Neuronal stem cell (in vitro differentiated cells): ENCODE measurements at regions not wholly inside any gene's neighbourhood (a gene's known extent, or its start where the extent isn't known, plus 50 kb on each side); places are given as distances from the start of the nearest gene placed in this dataset.

Source experiments
- DNase-seq: peaks from one replicate; pipeline ENCODE4 v3.0.0-alpha.2; 2013; ENCODE audit warnings: low spot score
- H2AFZ ChIP-seq: one replicate; pipeline ENCODE4 v1.6.1; 2013; ENCODE audit warnings: mild to moderate bottlenecking, low read length, inconsistent platforms
- H2AK5ac ChIP-seq: 2 replicates; pipeline ENCODE4 v1.6.1; 2013; ENCODE audit warnings: low read depth, mild to moderate bottlenecking, inconsistent platforms, low read length, moderate library complexity, mixed read lengths
- H2BK120ac ChIP-seq: 2 replicates; pipeline ENCODE4 v1.6.1; 2013; ENCODE audit warnings: low read depth, mild to moderate bottlenecking, inconsistent platforms, low read length, moderate library complexity, mixed read lengths
- H2BK12ac ChIP-seq: one replicate; pipeline ENCODE4 v1.6.1; 2013; ENCODE audit warnings: low read length, inconsistent platforms
- H2BK15ac ChIP-seq: 2 replicates; pipeline ENCODE4 v1.6.1; 2013; ENCODE audit warnings: mild to moderate bottlenecking, low read length, inconsistent platforms, mixed read lengths
- H2BK5ac ChIP-seq: one replicate; pipeline ENCODE4 v1.6.1; 2013; ENCODE audit warnings: inconsistent platforms, mild to moderate bottlenecking, low read length, moderate library complexity
- H3K14ac ChIP-seq: one replicate; pipeline ENCODE4 v1.6.1; 2013; ENCODE audit warnings: low read length, inconsistent platforms
- H3K18ac ChIP-seq: 2 replicates; pipeline ENCODE4 v1.6.1; 2013; ENCODE audit warnings: low read length, inconsistent platforms
- H3K23ac ChIP-seq: 2 replicates; pipeline ENCODE4 v1.6.1; 2013; ENCODE audit warnings: low read depth, mild to moderate bottlenecking, mixed read lengths, low read length, inconsistent platforms; ENCODE audit not compliant: poor library complexity
- H3K27ac ChIP-seq: replicated peaks from 3 replicates; pipeline ENCODE4 v1.5.1; 2013; ENCODE audit warnings: low read length, inconsistent platforms
- H3K27me3 ChIP-seq, 3 experiments: 2 replicates each; pipeline ENCODE4 v1.6.1; 2013; ENCODE audit warnings: low read length in 3 of 3, mild to moderate bottlenecking in 2 of 3, inconsistent platforms in 1 of 3, low read depth in 1 of 3, mixed read lengths in 1 of 3, moderate library complexity in 1 of 3; ENCODE audit not compliant: control insufficient read depth in 3 of 3, insufficient read depth in 3 of 3
- H3K36me3 ChIP-seq, 2 donors: replicated peaks in 1 of 2; 2 replicates each; pipeline ENCODE4 v1.6.1; 2013; ENCODE audit warnings: low read length in 2 of 2; ENCODE audit not compliant: control insufficient read depth in 2 of 2, insufficient read depth in 2 of 2
- H3K4ac ChIP-seq: 2 replicates; pipeline ENCODE4 v1.6.1; 2013; ENCODE audit warnings: inconsistent platforms, mild to moderate bottlenecking, low read length, moderate library complexity
- H3K4me1 ChIP-seq, 2 donors: 1 replicate in 1 of 2; 2 replicates in 1 of 2; pipeline ENCODE4 v1.6.1; 2013; ENCODE audit warnings: low read length in 2 of 2, low read depth in 1 of 2; ENCODE audit not compliant: control insufficient read depth in 2 of 2, insufficient read depth in 1 of 2
- H3K4me2 ChIP-seq: one replicate; pipeline ENCODE4 v1.6.1; 2013; ENCODE audit warnings: mild to moderate bottlenecking, low read length, inconsistent platforms; ENCODE audit not compliant: insufficient read depth, poor library complexity, severe bottlenecking
- H3K4me3 ChIP-seq, 2 donors: 2 replicates each; pipeline ENCODE4 v1.5.1; 2013; ENCODE audit warnings: low read length in 2 of 2, mild to moderate bottlenecking in 2 of 2, inconsistent platforms in 1 of 2, moderate library complexity in 1 of 2
- H3K79me1 ChIP-seq: one replicate; pipeline ENCODE4 v1.6.1; 2013; ENCODE audit warnings: low read depth, mild to moderate bottlenecking, inconsistent platforms, low read length, moderate library complexity
- H3K9ac ChIP-seq: one replicate; pipeline ENCODE4 v1.6.1; 2013; ENCODE audit warnings: mild to moderate bottlenecking, low read depth, low read length, inconsistent platforms; ENCODE audit not compliant: poor library complexity
- H3K9me3 ChIP-seq, 2 donors: replicated peaks in 1 of 2; 2 replicates each; pipeline versions ENCODE3 to v1.6.1; 2013; ENCODE audit warnings: low read length in 2 of 2, mild to moderate bottlenecking in 2 of 2, inconsistent platforms in 1 of 2, low read depth in 1 of 2, mixed read lengths in 1 of 2, moderate library complexity in 1 of 2; ENCODE audit not compliant: control insufficient read depth in 2 of 2, insufficient read depth in 1 of 2
- H4K8ac ChIP-seq: one replicate; pipeline ENCODE4 v1.6.1; 2013; ENCODE audit warnings: low read depth, mild to moderate bottlenecking, inconsistent platforms, low read length, moderate library complexity
- H4K91ac ChIP-seq: one replicate; pipeline ENCODE4 v1.6.1; 2013; ENCODE audit warnings: low read length, low read depth, mild to moderate bottlenecking, inconsistent platforms; ENCODE audit not compliant: poor library complexity
- WGBS, 2 donors: extraction: QIAGEN DNeasy Blood & Tissue Kit; methylation state at CpG; one replicate each; pipeline ENCODE4 v1.1.7; 2013; ENCODE audit warnings: missing lambda C conversion rate in 2 of 2, mixed read lengths in 1 of 2; ENCODE audit not compliant: insufficient read length in 2 of 2, insufficient replicate concordance in 1 of 2; ENCODE audit errors: extremely low coverage in 2 of 2; 5-methylcytosine and 5-hydroxymethylcytosine counted together

- no peak overlapping the region for H2AK5ac ChIP-seq
- H4K8ac ChIP-seq, result no peak overlapping the region
- DNase-seq, result no peak
- no peak overlapping the region for H3K18ac ChIP-seq
- no peak overlapping the region for H4K91ac ChIP-seq
- H3K4me1 ChIP-seq, result peaks cover 0 to 9% of the 10 kb centered on the region in 2 donors
- no peak overlapping the region for H3K27ac ChIP-seq
- H3K4me3 ChIP-seq, result no peak overlapping the region
- no peaks in the 10 kb centered on the region for H3K36me3 ChIP-seq
- H3K9me3 ChIP-seq, result peaks cover 0 to 2% of the 10 kb centered on the region in 2 donors
- no peak overlapping the region for H3K4me2 ChIP-seq
- H2BK12ac ChIP-seq, result no peak overlapping the region
- H3K14ac ChIP-seq, result no peak overlapping the region
- H3K27me3 ChIP-seq, result no peaks in the 10 kb centered on the region
- H2BK5ac ChIP-seq, result no peak overlapping the region
- WGBS, 2 donors, result no CpG with 5 or more reads among the region's 4 CpGs
- H3K79me1 ChIP-seq, result no peaks in the 10 kb centered on the region
- H2AFZ ChIP-seq, result no peak overlapping the region
- no peak overlapping the region for H2BK15ac ChIP-seq
- H3K23ac ChIP-seq, result no peak overlapping the region
- H3K9ac ChIP-seq, result no peak overlapping the region
- no peak overlapping the region for H3K4ac ChIP-seq
- no peak overlapping the region for H2BK120ac ChIP-seq
Observed at GRCh38 chr12:28775556-28775955, 373.5 kb upstream of the FAR2 start.

GRCh38 chr12:28776220-28776619 lies 372.9 kb upstream of the FAR2 start:
- Histone ChIP-seq H3K4me2 (no peak overlapping the region), H2AFZ (peak overlapping the region; percentile 66), H3K23ac (no peak overlapping the region), H3K4me3 (no peak overlapping the region), H3K27ac (no peak overlapping the region), H2BK5ac (no peak overlapping the region), H3K4ac (no peak overlapping the region), H3K36me3 (no peaks in the 10 kb centered on the region), H3K79me1 (no peaks in the 10 kb centered on the region), H4K91ac (no peak overlapping the region), H3K27me3 (no peaks in the 10 kb centered on the region), H3K18ac (no peak overlapping the region), H3K9me3 (peaks cover 0 to 2% of the 10 kb centered on the region in 2 donors), H2AK5ac (no peak overlapping the region), H3K4me1 (peaks cover 0 to 9% of the 10 kb centered on the region in 2 donors), H2BK12ac (no peak overlapping the region), H2BK120ac (no peak overlapping the region), H3K14ac (no peak overlapping the region), H3K9ac (no peak overlapping the region), H2BK15ac (no peak overlapping the region), H4K8ac (no peak overlapping the region)
- no peak for DNase-seq
- WGBS, 2 donors, result no CpG with 5 or more reads among the region's 1 CpG

GRCh38 chr12:28776913-28777422 lies 372.1 kb upstream of the FAR2 start:
- Histone ChIP-seq H3K14ac (no peak overlapping the region), H4K8ac (no peak overlapping the region), H3K9ac (no peak overlapping the region), H2BK12ac (no peak overlapping the region), H3K4ac (no peak overlapping the region), H2BK5ac (no peak overlapping the region), H3K4me2 (no peak overlapping the region), H4K91ac (no peak overlapping the region), H2BK120ac (no peak overlapping the region), H2AFZ (peak overlapping the region; percentile 66), H3K36me3 (no peaks in the 10 kb centered on the region), H3K79me1 (no peaks in the 10 kb centered on the region), H3K23ac (no peak overlapping the region), H3K9me3 (peaks cover 0 to 2% of the 10 kb centered on the region in 2 donors), H2AK5ac (no peak overlapping the region), H3K18ac (no peak overlapping the region), H3K4me1 (peaks cover 0 to 9% of the 10 kb centered on the region in 2 donors), H3K27me3 (no peaks in the 10 kb centered on the region), H2BK15ac (no peak overlapping the region), H3K4me3 (no peak overlapping the region), H3K27ac (no peak overlapping the region)
- WGBS, 2 donors, result no CpG with 5 or more reads among the region's 5 CpGs
- DNase-seq, result no peak

GRCh38 chr12:28777603-28778365 lies 371.3 kb upstream of the FAR2 start:
- DNase-seq, result no peak
- H3K14ac ChIP-seq, result no peak overlapping the region

More at GRCh38 chr12:28777603-28778365, 371.3 kb upstream of the FAR2 start:
- H3K23ac ChIP-seq, result no peak overlapping the region
- H3K79me1 ChIP-seq, result no peaks in the 10 kb centered on the region
- H3K4ac ChIP-seq, result no peak overlapping the region
- H2AFZ ChIP-seq, result peak overlapping the region; percentile 66
- no peak overlapping the region for H3K4me3 ChIP-seq
- no peaks in the 10 kb centered on the region for H3K36me3 ChIP-seq
- H3K4me2 ChIP-seq, result no peak overlapping the region
- no peak overlapping the region for H4K8ac ChIP-seq
- no peaks in the 10 kb centered on the region for H3K27me3 ChIP-seq
- no peak overlapping the region for H3K27ac ChIP-seq
- H3K18ac ChIP-seq, result no peak overlapping the region
- H3K9ac ChIP-seq, result no peak overlapping the region
- H2BK15ac ChIP-seq, result no peak overlapping the region
- WGBS, 2 donors, result no CpG with 5 or more reads among the region's 8 CpGs
- H2BK120ac ChIP-seq, result no peak overlapping the region
- H4K91ac ChIP-seq, result no peak overlapping the region
- H2AK5ac ChIP-seq, result no peak overlapping the region
- peaks cover 0 to 9% of the 10 kb centered on the region in 2 donors for H3K4me1 ChIP-seq
- H3K9me3 ChIP-seq, result peaks cover 0 to 2% of the 10 kb centered on the region in 2 donors
- H2BK5ac ChIP-seq, result no peak overlapping the region
- H2BK12ac ChIP-seq, result no peak overlapping the region
